DMS 273 (cell line): ENCODE measurements at regions not wholly inside any gene's neighbourhood (a gene's known extent, or its start where the extent isn't known, plus 50 kb on each side); places are given as distances from the start of the nearest gene placed in this dataset.

Experiments used
- DNase-seq: peaks from one replicate; lab custom pipeline; 2025; ENCODE audit not compliant: unreplicated experiment; lab: John Stamatoyannopoulos, UW

GRCh38 chr15:31151301-31152233 is 50.0 kb upstream of the TRPM1 start:
- DNase-seq: no peak

GRCh38 chr15:31153531-31153930 is 52.0 kb upstream of the TRPM1 start:
- no peak for DNase-seq

GRCh38 chr15:31155151-31155550 is 53.6 kb upstream of the TRPM1 start:
- DNase-seq: no peak

- no peak for DNase-seq
These were observed 54.7 kb upstream of the TRPM1 start for GRCh38 chr15:31156226-31156625.

GRCh38 chr15:31156808-31157207 is 55.3 kb upstream of the TRPM1 start:
- DNase-seq: no peak

- DNase-seq: no peak
These were observed 56.1 kb upstream of the TRPM1 start for GRCh38 chr15:31157644-31158069.

GRCh38 chr15:31158858-31159569 is 57.5 kb upstream of the TRPM1 start:
- DNase-seq: no peak

- no peak for DNase-seq
These were observed 58.3 kb upstream of the TRPM1 start for GRCh38 chr15:31159837-31160236.

GRCh38 chr15:31160297-31160696 is 58.8 kb upstream of the TRPM1 start:
- DNase-seq: no peak

- no peak for DNase-seq
These were observed 59.4 kb upstream of the TRPM1 start for GRCh38 chr15:31160740-31161495.

GRCh38 chr15:31161951-31162350 is 60.4 kb upstream of the TRPM1 start:
- no peak for DNase-seq

GRCh38 chr15:31162721-31163510 is 61.4 kb upstream of the TRPM1 start:
- no peak for DNase-seq

GRCh38 chr15:31163769-31164572 is 62.4 kb upstream of the TRPM1 start:
- DNase-seq: no peak

- no peak for DNase-seq
These were observed 63.0 kb upstream of the TRPM1 start for GRCh38 chr15:31164573-31164912.

- DNase-seq: no peak
These were observed 68.0 kb upstream of the TRPM1 start for GRCh38 chr15:31169558-31169957.

- no peak for DNase-seq
These were observed 70.2 kb upstream of the TRPM1 start for GRCh38 chr15:31171731-31172130.

- no peak for DNase-seq
These were observed 71.1 kb upstream of the TRPM1 start for GRCh38 chr15:31172606-31173005.

GRCh38 chr15:31173790-31174450 is 72.4 kb upstream of the TRPM1 start:
- DNase-seq: no peak

GRCh38 chr15:31175484-31175883 is 74.0 kb upstream of the TRPM1 start:
- no peak for DNase-seq
